ENCODE measurements at regions not wholly inside any gene's neighbourhood (a gene's known extent, or its start where the extent isn't known, plus 50 kb on each side); places are given as distances from the start of the nearest gene placed in this dataset.

DNA sequence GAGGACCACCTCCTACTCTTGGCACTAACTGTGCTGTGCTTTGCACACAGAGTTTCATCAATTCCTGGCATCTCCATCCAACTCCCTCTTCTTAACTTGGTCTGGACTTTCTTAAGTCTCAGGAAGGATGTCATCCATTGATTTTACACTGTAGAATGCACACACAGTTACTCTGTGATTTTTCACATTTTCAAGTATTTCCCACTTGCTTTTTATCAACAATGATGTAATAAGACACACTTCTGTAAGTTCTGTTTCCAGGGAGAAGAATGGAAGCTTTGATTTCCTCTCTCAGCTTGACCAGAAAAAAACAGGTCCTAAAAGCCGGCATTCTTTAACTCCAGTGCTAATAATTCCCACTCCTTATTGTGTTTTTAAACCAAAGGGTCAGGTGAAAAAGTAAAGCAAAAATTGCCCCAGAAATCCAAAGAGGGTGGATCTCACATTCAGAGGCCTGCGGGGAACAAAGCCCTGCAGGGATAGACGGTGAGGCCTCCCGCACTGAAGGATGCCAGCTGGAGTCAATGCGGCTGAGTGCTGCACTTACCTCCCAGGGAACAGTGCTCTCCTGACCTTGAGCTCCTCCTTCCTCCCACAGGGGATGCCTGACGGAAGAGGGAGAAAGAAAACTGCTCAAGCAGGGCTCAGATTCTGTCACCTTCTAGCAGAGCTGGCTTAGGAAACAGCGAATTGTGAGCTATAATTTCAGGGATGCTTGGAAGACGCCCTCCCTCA is 83.1 kb downstream of the PDCL3 start:
- BruUV-seq (replicated peaks): no TSS peak
- no peak for DNase-seq
- H3K36me3 ChIP-seq (ENCODE audit: control insufficient read depth, insufficient read depth, low read length): no peaks in the 10 kb centered on the region
- H3K27me3 ChIP-seq (replicated peaks; ENCODE audit: control insufficient read depth, insufficient read depth, low read length): no peaks in the 10 kb centered on the region
- intact Hi-C loops (cut with micrococcal nuclease; ENCODE audit: unreplicated experiment): no loop called here
- POLR2A ChIA-PET: no interaction called here
- no peak overlapping the region for H3K4me3 ChIP-seq (ENCODE audit: low read depth, low read length)
- H3K9me3 ChIP-seq: no peaks in the 10 kb centered on the region
- CTCF ChIA-PET: interaction anchor here (0.6 kb wide), 1 partner anchor 309 kb away, joined by 3 read pairs; no protein-coding TSS in a partner anchor
- H3K4me3 Mint-ChIP-seq (ENCODE audit: unreplicated experiment): no peak overlapping the region
- H3K27me3 Mint-ChIP-seq (ENCODE audit: insufficient read depth, unreplicated experiment): peaks cover 9% of the 10 kb centered on the region
- H3K4me1 Mint-ChIP-seq (ENCODE audit: low read depth, unreplicated experiment): no peaks in the 10 kb centered on the region
- peaks cover 10% of the 10 kb centered on the region for H3K9me3 Mint-ChIP-seq (ENCODE audit: unreplicated experiment)
- H3K36me3 Mint-ChIP-seq (ENCODE audit: insufficient read depth, unreplicated experiment): no peaks in the 10 kb centered on the region
- TF ChIP-seq, protein P1, sequence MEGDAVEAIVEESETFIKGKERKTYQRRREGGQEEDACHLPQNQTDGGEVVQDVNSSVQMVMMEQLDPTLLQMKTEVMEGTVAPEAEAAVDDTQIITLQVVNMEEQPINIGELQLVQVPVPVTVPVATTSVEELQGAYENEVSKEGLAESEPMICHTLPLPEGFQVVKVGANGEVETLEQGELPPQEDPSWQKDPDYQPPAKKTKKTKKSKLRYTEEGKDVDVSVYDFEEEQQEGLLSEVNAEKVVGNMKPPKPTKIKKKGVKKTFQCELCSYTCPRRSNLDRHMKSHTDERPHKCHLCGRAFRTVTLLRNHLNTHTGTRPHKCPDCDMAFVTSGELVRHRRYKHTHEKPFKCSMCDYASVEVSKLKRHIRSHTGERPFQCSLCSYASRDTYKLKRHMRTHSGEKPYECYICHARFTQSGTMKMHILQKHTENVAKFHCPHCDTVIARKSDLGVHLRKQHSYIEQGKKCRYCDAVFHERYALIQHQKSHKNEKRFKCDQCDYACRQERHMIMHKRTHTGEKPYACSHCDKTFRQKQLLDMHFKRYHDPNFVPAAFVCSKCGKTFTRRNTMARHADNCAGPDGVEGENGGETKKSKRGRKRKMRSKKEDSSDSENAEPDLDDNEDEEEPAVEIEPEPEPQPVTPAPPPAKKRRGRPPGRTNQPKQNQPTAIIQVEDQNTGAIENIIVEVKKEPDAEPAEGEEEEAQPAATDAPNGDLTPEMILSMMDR (IDR thresholded peaks at IDR 0.05; ENCODE audit: insufficient read depth in 1 of 2, low read depth in 1 of 2, low read length in 1 of 2, severe bottlenecking in 1 of 2, unreplicated experiment in 1 of 2): no peak
- H3K27ac Mint-ChIP-seq (ENCODE audit: unreplicated experiment): no peak overlapping the region
- no peaks in the 10 kb centered on the region for H3K4me1 ChIP-seq

DNA sequence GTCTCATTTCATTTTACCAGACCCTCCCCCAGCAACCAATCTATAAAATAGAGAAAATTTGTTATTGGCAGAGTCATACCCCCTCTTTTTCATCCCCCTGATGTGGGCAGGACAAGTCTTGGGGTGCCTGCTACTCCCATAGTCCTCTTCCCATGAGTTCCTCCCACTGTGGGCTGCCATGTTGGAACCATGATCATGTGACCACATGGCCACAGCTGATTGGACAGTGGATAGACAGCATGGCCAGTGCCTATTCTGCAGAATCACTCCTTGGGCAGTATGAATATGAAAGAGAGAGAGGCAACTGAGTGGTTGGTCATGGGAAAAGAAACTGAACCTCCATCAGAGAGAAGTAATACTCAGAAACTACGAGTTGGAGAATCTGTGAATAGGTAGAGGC is 84.9 kb downstream of the PDCL3 start:
- ChIA-PET POLR2A (no interaction called here), CTCF (no interaction called here)
- TF ChIP-seq, protein P1 (IDR thresholded peaks at IDR 0.05; ENCODE audit: insufficient read depth in 1 of 2, low read depth in 1 of 2, low read length in 1 of 2, severe bottlenecking in 1 of 2, unreplicated experiment in 1 of 2): no peak
- Mint-ChIP-seq H3K27ac (ENCODE audit: unreplicated experiment) (no peak overlapping the region), H3K36me3 (ENCODE audit: insufficient read depth, unreplicated experiment) (no peaks in the 10 kb centered on the region), H3K27me3 (ENCODE audit: insufficient read depth, unreplicated experiment) (peaks cover 9% of the 10 kb centered on the region), H3K9me3 (ENCODE audit: unreplicated experiment) (peaks cover 10% of the 10 kb centered on the region), H3K4me1 (ENCODE audit: low read depth, unreplicated experiment) (no peaks in the 10 kb centered on the region), H3K4me3 (ENCODE audit: unreplicated experiment) (no peak overlapping the region)
- no peak overlapping the region for H3K4me3 ChIP-seq (ENCODE audit: low read depth, low read length)
- H3K27me3 ChIP-seq (replicated peaks; ENCODE audit: control insufficient read depth, insufficient read depth, low read length): no peaks in the 10 kb centered on the region
- H3K4me1 ChIP-seq: no peaks in the 10 kb centered on the region
- no peaks in the 10 kb centered on the region for H3K9me3 ChIP-seq
- H3K36me3 ChIP-seq (ENCODE audit: control insufficient read depth, insufficient read depth, low read length): no peaks in the 10 kb centered on the region
- no peak for DNase-seq
- intact Hi-C loops (cut with micrococcal nuclease; ENCODE audit: unreplicated experiment): no loop called here
- BruUV-seq (replicated peaks): no TSS peak

DNA sequence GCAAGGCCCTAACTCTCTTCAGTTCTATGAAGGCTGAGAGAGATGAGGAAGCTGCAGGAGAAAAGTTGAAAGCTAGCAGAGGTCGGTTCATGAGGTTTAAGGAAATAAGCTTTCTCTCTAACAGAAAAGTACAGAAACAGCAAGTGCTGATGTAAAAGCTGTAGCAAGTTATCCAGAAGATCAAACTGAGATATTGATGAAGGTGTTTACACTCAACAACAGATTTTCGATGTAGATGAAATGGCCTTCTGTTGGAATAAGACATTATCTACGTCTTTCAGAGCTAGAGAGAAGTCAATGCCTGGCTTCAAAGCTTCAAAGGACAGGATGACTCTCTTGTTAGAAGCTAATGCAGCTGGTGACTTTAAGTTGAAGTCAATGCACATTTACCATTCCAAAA is 87.4 kb downstream of the PDCL3 start:
- Histone ChIP-seq H3K4me1 (no peaks in the 10 kb centered on the region), H3K4me3 (ENCODE audit: low read depth, low read length) (no peak overlapping the region), H3K9me3 (no peaks in the 10 kb centered on the region), H3K36me3 (ENCODE audit: control insufficient read depth, insufficient read depth, low read length) (no peaks in the 10 kb centered on the region), H3K27me3 (replicated peaks; ENCODE audit: control insufficient read depth, insufficient read depth, low read length) (no peaks in the 10 kb centered on the region)
- Mint-ChIP-seq H3K4me3 (ENCODE audit: unreplicated experiment) (no peak overlapping the region), H3K27me3 (ENCODE audit: insufficient read depth, unreplicated experiment) (peaks cover 9% of the 10 kb centered on the region), H3K27ac (ENCODE audit: unreplicated experiment) (no peak overlapping the region), H3K36me3 (ENCODE audit: insufficient read depth, unreplicated experiment) (no peaks in the 10 kb centered on the region), H3K4me1 (ENCODE audit: low read depth, unreplicated experiment) (no peaks in the 10 kb centered on the region), H3K9me3 (ENCODE audit: unreplicated experiment) (peaks cover 10% of the 10 kb centered on the region)
- intact Hi-C loops (cut with micrococcal nuclease; ENCODE audit: unreplicated experiment): no loop called here
- BruUV-seq (replicated peaks): no TSS peak
- no peak for DNase-seq
- CTCF ChIA-PET: interaction anchor here (1.1 kb wide), 1 partner anchor 11 kb away, joined by 6 read pairs; no protein-coding TSS in a partner anchor
- TF ChIP-seq, protein P1 (IDR thresholded peaks at IDR 0.05; ENCODE audit: insufficient read depth in 1 of 2, low read depth in 1 of 2, low read length in 1 of 2, severe bottlenecking in 1 of 2, unreplicated experiment in 1 of 2): no peak
- POLR2A ChIA-PET: no interaction called here
